Subcutaneous abdominal adipose tissue (tissue), 5 donors: ENCODE measurements at regions not wholly inside any gene's neighbourhood (a gene's known extent, or its start where the extent isn't known, plus 50 kb on each side); places are given as distances from the start of the nearest gene placed in this dataset.

Source experiments
- H3K27ac ChIP-seq: one replicate; pipeline ENCODE4 v1.7.0; 2013; ENCODE audit warnings: low read depth, mild to moderate bottlenecking, inconsistent platforms, low read length, moderate library complexity
- H3K27me3 ChIP-seq, 5 donors: one replicate each; pipeline ENCODE4 v1.7.0; 2013; ENCODE audit warnings: low read length in 5 of 5, inconsistent platforms in 1 of 5; ENCODE audit not compliant: control insufficient read depth in 5 of 5, insufficient read depth in 4 of 5
- H3K36me3 ChIP-seq, 5 donors: one replicate each; pipeline ENCODE4 v1.7.0; 2013; ENCODE audit warnings: low read length in 5 of 5; ENCODE audit not compliant: control insufficient read depth in 5 of 5, insufficient read depth in 5 of 5
- H3K4me1 ChIP-seq, 5 donors: one replicate each; pipeline ENCODE4 v1.7.0; 2013; ENCODE audit warnings: low read length in 5 of 5, mild to moderate bottlenecking in 3 of 5, moderate library complexity in 1 of 5; ENCODE audit not compliant: control insufficient read depth in 5 of 5, insufficient read depth in 5 of 5
- H3K4me3 ChIP-seq, 5 donors: one replicate each; pipeline ENCODE4 v1.7.0; 2013; ENCODE audit warnings: low read length in 5 of 5, low read depth in 1 of 5
- H3K9ac ChIP-seq, 5 donors: one replicate each; pipeline ENCODE4 v1.7.0; 2013; ENCODE audit warnings: low read length in 5 of 5, mild to moderate bottlenecking in 4 of 5, moderate library complexity in 3 of 5
- H3K9me3 ChIP-seq, 5 donors: one replicate each; pipeline ENCODE4 v1.7.0; 2013; ENCODE audit warnings: low read length in 5 of 5; ENCODE audit not compliant: control insufficient read depth in 5 of 5
- donor health status: healthy.
- donor health status: healthy.
- donor health status: healthy.
- donor health status: healthy.
- donor health status: healthy.

- Histone ChIP-seq H3K36me3 (no peaks in the 10 kb centered on the region), H3K9me3 (no peaks in the 10 kb centered on the region), H3K27me3 (no peaks in the 10 kb centered on the region), H3K4me3 (no peak overlapping the region), H3K4me1 (no peaks in the 10 kb centered on the region), H3K27ac (no peak overlapping the region), H3K9ac (no peak overlapping the region)
Observed at GRCh38 chr4:82063017-82063416, 310.8 kb downstream of the HNRNPD start.

DNA sequence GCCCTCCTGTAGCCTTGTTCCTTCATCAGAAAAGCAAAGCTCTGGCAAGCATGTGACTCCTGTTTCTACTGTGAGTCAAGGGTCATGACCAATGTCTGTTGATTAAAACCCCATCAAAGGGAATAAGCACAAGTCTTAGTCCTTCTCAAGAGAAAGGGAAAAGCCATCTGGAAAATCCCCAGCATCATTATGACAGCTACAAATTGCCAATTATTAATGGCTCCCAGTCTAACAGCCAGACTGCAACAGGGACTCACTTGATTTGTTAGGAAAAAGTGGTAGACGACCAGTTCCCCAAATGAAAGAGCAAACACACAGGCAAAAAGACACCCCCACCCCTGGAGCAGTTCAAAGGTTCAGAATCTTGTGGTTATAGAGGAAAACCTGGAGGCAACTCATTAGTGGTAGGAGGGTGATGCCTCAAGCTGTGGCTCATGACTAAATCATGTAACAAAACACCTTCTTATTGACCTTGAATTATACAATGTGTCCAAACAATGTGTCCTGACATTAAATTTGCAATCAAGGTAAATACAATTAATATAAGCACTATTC is 315.7 kb downstream of the HNRNPD start:
- no peak overlapping the region for H3K27ac ChIP-seq
- H3K9ac ChIP-seq = no peak overlapping the region
- no peak overlapping the region for H3K4me3 ChIP-seq
- peaks cover 0 to 8% (median 0%) of the 10 kb centered on the region in 5 donors for H3K9me3 ChIP-seq
- H3K27me3 ChIP-seq = peaks cover 0 to 3% (median 0%) of the 10 kb centered on the region in 5 donors
- H3K4me1 ChIP-seq = no peaks in the 10 kb centered on the region
- H3K36me3 ChIP-seq = no peaks in the 10 kb centered on the region

DNA sequence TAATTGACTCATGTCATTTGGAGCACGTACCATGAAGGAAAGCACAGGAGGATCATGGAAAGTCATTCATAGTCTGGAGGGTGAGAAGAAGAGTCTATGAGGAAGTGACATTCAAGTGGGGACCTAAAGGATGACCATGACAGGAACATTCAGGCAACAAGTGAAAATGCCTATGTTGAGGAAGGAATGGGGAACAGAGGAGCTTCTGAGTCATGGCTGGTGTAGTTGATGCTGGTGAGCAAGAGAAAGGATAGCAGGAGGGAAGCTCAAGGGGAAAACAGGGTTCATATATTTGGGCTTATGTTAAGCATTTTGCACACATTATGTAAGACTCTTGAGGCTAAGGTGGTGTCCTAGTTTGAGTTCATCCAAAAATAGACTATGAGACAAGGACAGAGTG is 318.6 kb downstream of the HNRNPD start:
- no peak overlapping the region for H3K27ac ChIP-seq
- H3K4me1 ChIP-seq = no peaks in the 10 kb centered on the region
- H3K9me3 ChIP-seq = peaks cover 0 to 8% (median 0%) of the 10 kb centered on the region in 5 donors
- peaks cover 0 to 5% (median 3%) of the 10 kb centered on the region in 5 donors for H3K27me3 ChIP-seq
- H3K9ac ChIP-seq = no peak overlapping the region
- no peak overlapping the region for H3K4me3 ChIP-seq
- H3K36me3 ChIP-seq = no peaks in the 10 kb centered on the region

DNA sequence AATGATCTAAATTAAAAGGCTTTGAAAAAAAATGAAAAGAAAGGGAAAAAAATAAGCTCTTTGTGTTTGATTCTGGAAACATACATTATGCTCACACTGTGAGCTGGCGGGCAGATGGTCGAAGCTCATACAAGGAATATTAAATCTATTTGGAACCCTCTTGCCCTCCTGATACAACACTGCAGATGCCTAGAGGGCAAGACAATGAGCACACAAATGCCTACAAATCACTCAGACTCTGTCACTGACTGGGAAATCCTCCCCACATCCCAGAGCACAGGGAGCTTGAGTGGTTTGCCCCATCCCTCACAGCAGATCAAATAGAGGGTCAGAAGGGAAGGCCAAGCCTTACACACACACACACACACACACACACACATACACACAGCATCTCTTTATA is 320.4 kb downstream of the HNRNPD start:
- no peaks in the 10 kb centered on the region for H3K36me3 ChIP-seq
- H3K9ac ChIP-seq = no peak overlapping the region
- H3K4me1 ChIP-seq = no peaks in the 10 kb centered on the region
- H3K27ac ChIP-seq = no peak overlapping the region
- no peak overlapping the region for H3K4me3 ChIP-seq
- peaks cover 0 to 8% (median 0%) of the 10 kb centered on the region in 5 donors for H3K9me3 ChIP-seq
- peaks cover 0 to 5% (median 3%) of the 10 kb centered on the region in 5 donors for H3K27me3 ChIP-seq

DNA sequence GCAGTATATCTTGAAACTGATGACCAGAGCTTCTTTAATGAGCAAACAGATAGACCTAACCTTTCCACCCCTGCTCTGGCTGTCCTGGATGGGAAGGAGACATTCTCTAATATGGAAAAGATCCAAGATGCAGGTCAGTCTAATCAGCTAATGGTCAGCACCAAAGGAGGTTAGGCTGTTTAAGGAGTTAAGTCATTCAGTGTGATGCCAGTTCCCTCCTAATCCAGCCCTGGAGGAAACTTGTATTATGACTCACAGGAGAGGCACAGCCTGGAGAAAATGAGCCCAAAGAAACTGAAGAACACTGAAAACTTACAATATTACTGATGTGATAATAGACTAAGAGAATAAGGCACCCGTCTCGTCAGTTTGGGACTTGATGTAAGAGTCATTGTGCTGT is 323.0 kb downstream of the HNRNPD start:
- Histone ChIP-seq H3K36me3 (no peaks in the 10 kb centered on the region), H3K27me3 (peaks cover 0 to 5% (median 3%) of the 10 kb centered on the region in 5 donors), H3K27ac (no peak overlapping the region), H3K9ac (no peak overlapping the region), H3K4me1 (no peaks in the 10 kb centered on the region), H3K4me3 (no peak overlapping the region), H3K9me3 (no peaks in the 10 kb centered on the region)

DNA sequence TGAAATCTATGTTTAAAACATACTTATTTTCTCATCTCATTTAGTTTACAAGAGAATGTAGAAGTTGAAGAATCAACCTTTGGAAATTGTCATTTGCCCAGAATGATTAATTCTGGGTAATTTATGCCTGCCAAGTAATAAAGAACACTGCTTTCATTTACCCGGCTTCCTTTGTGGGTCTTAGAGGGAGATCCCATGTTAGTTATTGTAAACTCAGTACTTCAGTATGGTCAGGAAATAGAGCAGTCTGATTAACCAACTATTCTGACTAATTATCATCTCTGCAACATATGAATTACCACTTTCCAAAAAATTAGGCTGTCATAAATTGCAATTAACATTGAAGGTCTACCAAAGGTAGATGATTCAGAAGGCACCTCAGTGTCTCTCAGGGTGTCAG is 324.5 kb downstream of the HNRNPD start:
- Histone ChIP-seq H3K27ac (no peak overlapping the region), H3K36me3 (no peaks in the 10 kb centered on the region), H3K4me3 (no peak overlapping the region), H3K9ac (no peak overlapping the region), H3K27me3 (peaks cover 0 to 5% (median 0%) of the 10 kb centered on the region in 5 donors), H3K9me3 (no peaks in the 10 kb centered on the region), H3K4me1 (peaks cover 0 to 9% (median 6%) of the 10 kb centered on the region in 5 donors)

GRCh38 chr4:82047731-82048130 is 326.1 kb downstream of the HNRNPD start:
- Histone ChIP-seq H3K36me3 (no peaks in the 10 kb centered on the region), H3K9ac (no peak overlapping the region), H3K4me1 (peaks cover 0 to 20% (median 16%) of the 10 kb centered on the region in 5 donors), H3K9me3 (no peaks in the 10 kb centered on the region), H3K27ac (no peak overlapping the region), H3K27me3 (peaks cover 0 to 5% (median 0%) of the 10 kb centered on the region in 5 donors), H3K4me3 (no peak overlapping the region)

DNA sequence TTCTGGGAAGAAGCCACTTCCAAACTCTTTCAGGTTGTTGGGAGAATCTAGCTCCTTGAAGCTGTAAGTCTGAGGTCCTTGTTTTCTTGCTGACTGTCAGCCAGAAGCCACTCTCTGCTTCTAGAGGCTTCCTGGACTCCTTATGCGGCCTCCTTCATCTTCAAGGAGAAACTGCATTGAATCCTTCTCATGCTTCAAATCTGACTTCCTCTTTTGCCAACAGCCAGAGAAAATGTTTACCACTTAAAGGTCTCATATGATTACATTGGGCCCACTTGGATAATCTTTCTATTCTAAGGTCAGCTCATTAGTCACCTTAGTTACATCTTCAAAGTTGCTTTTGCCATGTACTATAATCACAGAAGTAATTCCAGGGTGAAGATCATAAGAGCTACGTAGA is 327.0 kb downstream of the HNRNPD start:
- Histone ChIP-seq H3K9ac (no peak overlapping the region), H3K27me3 (peaks cover 0 to 5% (median 0%) of the 10 kb centered on the region in 5 donors), H3K4me3 (no peak overlapping the region), H3K4me1 (peaks cover 0 to 20% (median 16%) of the 10 kb centered on the region in 5 donors), H3K36me3 (no peaks in the 10 kb centered on the region), H3K9me3 (no peaks in the 10 kb centered on the region), H3K27ac (no peak overlapping the region)

DNA sequence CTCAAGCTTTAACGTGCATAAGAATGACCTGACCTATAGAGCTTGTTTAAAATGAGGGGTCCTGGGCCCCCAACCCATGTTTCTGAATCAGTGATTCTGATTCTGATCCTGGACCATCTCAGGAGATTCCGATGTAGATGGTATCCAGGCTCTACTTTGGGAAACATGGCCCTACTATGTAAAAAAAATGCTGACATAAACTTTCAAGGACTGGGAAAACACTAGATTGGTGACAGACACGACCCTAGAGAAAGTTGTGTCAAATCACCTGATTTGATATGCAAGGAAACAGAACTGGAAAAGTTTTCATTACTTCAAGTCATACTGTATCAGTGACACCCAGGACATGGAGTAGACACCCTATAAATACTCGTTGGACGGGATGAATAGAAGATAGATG is 328.5 kb downstream of the HNRNPD start:
- Histone ChIP-seq H3K9ac (no peak overlapping the region), H3K4me1 (peaks cover 0 to 20% (median 16%) of the 10 kb centered on the region in 5 donors), H3K27ac (no peak overlapping the region), H3K9me3 (no peaks in the 10 kb centered on the region), H3K36me3 (no peaks in the 10 kb centered on the region), H3K4me3 (peak overlapping the region in 1 of 5 donors; percentile 84), H3K27me3 (no peaks in the 10 kb centered on the region)

DNA sequence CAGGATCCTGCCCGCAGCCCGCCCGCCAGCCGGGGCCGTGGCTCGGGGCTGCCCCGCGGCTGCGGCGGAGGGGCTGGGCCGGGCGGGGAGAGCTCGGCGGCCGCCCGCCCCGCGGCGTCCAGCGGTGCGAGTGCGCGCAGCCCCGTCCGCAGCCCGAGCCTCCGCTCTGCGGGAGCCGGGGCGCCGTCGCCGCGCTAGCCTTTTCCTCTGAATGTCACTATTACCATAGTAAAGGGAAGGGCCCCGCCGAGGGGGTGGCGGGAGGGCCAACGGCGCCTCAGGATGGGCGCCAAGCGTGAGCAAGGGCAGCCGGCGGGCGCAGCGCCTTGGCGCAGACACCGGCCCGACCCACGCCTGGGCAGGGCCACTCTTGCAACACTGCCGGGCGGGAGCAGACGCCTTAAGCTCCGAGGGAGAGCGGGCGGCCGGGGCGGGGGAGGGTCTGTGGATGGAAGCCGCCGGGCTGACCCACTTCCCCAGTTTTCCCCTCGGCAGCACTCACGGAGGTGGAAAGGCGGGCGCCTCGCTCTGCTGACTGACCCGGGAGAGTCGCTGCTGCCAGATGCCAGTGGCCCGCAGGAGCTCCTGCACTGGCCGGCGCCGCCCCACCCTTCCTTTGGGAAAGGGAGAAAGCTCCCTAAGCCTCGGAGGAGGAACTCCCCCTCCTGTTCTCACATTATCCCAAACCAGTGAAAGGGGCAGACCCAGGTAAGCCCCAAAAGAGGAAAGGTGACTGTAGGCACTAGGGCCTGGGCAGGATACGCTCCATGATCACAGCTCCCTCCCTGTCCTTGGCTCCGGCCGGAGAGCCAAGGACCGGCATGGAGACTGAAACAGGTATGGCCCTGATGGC is 329.4 kb downstream of the HNRNPD start:
- Histone ChIP-seq H3K9me3 (no peaks in the 10 kb centered on the region), H3K27me3 (no peaks in the 10 kb centered on the region), H3K4me3 (peak overlapping the region; percentile 49 to 84 (median 73)), H3K36me3 (no peaks in the 10 kb centered on the region), H3K27ac (no peak overlapping the region), H3K9ac (peak overlapping the region in 3 of 5 donors; percentile 41 to 72 (median 42)), H3K4me1 (peaks cover 0 to 20% (median 16%) of the 10 kb centered on the region in 5 donors)
